SHP77 (cell line): ENCODE measurements at regions not wholly inside any gene's neighbourhood (a gene's known extent, or its start where the extent isn't known, plus 50 kb on each side); places are given as distances from the start of the nearest gene placed in this dataset.
"Not testable (repeated sequence)": the region's sequence is repeated elsewhere in the genome, so short reads cannot be mapped to it uniquely, and the experiment has no call there.

Source experiments
- DNase-seq, 2 experiments: peaks; one replicate each; lab custom pipeline; 2025; lab: John Stamatoyannopoulos, UW

DNA sequence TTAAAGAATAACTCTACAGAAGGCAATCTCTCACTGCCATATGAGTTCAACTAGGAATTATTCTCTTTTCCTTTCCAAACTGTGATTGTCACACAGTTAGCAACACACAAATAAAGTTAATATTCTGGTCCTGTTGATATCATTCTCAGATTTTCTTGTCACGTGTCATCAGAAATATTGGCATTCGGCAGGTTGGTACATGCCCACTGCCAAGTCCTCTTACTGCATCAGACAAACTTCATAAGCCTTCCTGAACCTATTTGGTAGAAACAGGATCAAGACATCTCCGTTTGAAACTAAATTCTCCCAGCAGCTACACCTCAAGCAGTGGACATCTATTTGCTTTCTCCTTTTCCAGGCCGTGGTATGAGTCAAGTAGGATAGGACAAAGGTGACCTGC is 177.9 kb upstream of the SOX2 start:
- no peak for DNase-seq

- no peak for DNase-seq
These were observed 181.1 kb upstream of the SOX2 start for GRCh38 chr3:181530584-181530983.

GRCh38 chr3:181521831-181522230 is 189.9 kb upstream of the SOX2 start:
- no peak for DNase-seq

DNA sequence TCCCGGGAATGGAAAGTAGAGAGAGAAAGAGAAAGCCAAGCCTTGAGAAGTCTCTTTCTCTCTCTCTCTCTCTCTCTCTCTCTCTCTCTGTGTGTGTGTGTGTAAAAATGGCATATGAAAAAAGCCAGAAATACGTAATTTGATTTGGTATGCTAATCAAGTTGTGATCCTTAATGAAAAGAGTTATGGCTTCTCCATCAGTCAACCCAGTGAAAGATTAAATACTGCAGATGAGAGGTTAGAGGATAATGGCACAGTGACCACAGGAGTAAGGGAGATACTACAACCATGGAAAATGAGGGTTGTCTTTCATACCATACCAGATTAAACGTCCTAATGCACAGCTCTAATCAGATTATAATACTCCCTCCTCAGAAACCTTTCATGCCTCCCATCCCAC is 193.5 kb upstream of the SOX2 start:
- no peak for DNase-seq

GRCh38 chr3:181512787-181513186 is 198.9 kb upstream of the SOX2 start:
- no peak for DNase-seq

DNA sequence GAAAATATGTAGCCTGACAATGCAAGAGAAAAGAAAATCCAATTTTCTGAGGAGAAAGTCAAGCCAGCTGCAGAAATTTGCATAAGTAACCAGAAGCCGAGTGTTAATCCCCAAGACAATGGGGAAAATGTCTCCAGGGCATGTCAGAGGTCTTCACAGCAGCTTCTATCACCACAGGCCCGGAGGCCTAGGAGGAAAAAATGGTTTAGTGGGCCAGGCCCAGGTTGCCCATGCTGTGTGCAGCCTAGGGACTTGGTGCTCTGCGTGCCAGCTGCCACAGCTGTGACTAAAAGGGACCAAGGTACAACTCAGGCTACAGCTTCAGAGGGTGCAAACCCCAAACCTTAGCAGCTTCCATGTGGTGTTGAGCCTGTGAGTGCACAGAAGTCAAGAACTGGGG is 201.2 kb upstream of the SOX2 start:
- no peak for DNase-seq

DNA sequence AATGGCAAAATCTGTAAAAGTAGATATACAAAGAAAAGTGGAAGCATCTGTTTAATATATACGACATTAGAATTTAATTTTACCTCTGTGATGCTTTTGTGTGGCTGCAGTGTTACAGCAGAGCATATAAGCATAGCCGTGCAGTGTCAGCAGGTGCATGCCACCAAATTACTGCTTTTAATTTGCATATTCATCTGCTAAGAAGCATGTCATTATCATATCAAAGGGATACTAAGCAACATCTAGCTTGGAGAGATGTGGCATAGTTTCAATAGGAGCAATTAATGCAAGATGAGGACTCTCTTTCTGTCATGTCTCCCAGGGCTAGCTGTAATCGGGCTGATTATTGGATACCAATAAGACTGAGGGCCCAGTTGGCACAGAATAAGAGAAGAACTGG is 214.4 kb upstream of the SOX2 start:
- DNase-seq: no peak

DNA sequence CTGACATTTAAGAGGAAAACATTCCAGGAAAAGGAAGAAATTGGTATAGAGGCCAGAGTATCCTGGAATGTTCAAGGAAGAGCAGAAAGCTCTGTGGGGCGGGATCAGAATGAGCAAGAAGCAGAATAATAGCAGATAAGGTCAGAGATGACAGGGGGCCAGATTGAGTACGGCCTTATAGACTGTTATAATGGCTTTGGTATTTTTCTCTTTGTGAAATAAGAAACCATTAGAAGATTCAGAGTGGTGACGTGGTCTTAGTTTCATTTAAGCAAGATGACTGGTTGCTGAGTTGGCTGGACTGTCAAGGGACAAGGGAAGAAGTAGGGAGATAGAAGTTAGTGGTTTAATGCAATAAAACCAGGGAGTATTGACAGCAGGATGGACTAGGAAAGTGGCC is 218.3 kb upstream of the SOX2 start:
- no peak for DNase-seq

DNA sequence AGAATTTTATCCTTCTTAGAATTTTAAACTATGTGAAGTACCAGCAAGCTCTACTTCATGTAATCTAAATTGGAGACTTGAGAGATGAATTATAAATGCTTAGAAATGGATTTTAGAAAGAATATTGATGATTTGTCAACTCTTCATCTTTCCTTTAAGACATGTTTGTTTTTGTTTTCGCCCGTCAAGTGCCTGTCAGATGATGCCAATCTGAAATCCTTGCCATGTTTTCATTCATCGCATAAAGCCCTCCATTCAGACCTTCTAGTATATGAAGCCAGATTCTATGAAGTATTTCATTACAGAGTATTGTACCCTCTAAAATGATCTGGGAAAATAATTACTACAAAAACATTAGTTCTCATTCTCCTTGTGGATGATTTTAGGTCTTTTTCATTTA is 223.2 kb upstream of the SOX2 start:
- DNase-seq: no peak

GRCh38 chr3:181487236-181487978 is 224.3 kb upstream of the SOX2 start:
- DNase-seq: peak; percentile 6 to 14

GRCh38 chr3:181486141-181486885 is 225.4 kb upstream of the SOX2 start:
- no peak for DNase-seq

DNA sequence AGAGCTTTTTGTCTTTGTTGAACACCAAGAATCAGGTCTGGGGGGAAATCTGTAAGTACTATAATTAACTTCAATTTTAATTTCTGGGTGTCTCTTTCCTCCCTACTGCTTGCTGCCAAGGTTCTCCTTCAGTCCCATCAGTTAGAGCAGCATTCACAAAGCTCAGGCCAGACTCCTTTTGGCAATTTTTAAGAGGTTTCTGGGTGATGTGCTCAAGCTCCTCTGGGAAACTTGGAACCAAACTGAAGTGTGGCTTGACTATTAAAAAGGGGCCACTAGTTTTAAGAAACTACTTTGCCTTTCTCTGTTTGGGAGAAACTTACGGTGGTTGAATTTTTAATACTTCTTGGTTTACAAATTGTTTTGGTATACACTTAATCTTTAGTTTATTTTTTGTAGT is 227.7 kb upstream of the SOX2 start:
- no peak for DNase-seq

DNA sequence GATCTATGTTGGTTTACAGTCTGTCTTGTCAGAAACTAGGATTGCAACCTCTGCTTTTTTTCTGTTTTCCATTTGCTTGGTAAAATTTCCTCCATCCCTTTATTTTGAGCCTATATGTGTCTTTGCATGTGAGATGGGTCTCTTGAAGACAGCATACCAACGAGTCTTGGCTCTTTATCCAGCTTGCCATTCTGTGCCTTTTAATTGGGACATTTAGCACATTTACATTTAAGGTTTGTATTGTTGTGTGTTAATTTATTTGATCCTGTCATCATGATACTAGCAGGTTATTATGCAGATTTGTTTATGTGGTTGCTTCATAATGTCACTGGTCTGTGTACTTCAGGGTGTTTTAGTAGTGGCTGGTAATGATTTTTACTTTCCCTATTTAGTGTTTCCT is 236.6 kb upstream of the SOX2 start:
- not testable (repeated sequence) for DNase-seq

DNA sequence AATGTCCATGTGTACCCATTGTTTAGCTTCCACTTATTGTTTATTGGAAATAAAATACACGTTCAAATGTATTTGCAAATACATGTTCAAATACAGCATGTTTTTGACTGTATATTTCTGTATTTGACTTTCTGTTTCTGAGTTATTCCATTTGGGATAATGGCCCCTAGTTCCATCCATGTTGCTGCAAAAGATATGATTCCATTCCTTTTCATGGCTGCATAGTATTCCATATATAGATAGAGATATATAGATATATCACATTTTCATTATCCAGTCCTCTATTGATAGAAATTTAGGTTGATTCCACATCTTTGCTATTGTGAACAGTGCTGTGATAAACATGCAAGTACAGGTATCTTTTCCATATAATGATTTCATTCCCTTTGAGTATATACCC is 241.4 kb upstream of the SOX2 start:
- no peak for DNase-seq

GRCh38 chr3:181464033-181464694 is 247.6 kb upstream of the SOX2 start:
- no peak for DNase-seq

DNA sequence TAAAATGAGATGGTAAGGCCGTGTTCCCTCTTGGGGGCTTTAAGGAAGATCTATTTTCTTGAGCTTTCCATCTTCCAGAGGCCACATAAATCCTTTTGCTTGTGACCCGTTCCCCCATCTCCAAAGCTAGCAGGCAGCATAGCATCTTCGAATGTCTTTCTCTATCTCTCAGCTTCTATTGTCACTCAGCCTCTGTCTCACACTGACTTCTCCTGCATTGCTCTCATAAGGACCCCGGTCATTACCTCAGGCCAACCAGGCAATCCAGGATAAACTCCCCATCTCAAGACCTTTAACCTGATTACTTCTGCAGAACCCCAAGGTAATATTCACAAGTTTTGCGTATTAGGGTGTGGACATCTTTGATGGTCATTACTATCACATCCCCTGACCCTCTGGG is 250.3 kb upstream of the SOX2 start:
- no peak for DNase-seq

- no peak for DNase-seq
These were observed 252.2 kb upstream of the SOX2 start for GRCh38 chr3:181459516-181459915.

DNA sequence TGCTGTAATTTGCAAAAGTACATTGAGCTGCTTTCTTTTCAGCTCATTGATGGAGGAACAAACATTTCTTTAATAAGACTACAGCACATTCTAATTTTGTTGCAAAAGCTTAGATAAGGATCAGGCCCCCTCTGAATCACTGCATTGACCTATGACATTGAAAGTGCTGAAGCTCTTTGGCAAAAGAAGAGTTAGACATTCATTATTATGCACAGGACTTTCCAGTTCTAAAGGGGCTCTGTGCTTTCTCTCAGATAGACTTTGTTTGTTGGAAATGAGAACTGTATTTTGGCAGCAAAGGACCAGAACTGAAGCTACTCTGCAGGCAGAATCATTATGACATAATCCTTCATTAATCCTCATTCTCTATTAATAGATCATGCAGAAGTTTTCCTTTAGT is 252.9 kb upstream of the SOX2 start:
- no peak for DNase-seq

DNA sequence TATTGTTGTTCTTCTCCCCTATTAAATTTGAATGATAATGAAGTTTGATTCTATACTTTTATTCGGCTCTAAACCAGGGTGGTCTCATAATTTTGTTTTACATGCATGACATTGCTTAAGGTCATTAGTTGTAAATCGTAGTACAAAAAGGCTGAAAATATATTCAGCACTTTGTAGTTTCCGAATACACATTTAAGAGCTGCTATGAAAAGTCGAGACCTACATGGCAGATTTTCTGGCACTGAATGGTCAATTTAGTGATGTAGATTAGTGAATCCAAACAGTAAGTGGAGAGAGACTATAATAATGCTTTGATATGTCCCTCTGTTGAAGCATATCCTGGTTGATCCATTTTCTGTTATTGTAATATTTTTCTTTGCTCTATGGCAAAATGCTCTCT is 254.0 kb upstream of the SOX2 start:
- DNase-seq: no peak

DNA sequence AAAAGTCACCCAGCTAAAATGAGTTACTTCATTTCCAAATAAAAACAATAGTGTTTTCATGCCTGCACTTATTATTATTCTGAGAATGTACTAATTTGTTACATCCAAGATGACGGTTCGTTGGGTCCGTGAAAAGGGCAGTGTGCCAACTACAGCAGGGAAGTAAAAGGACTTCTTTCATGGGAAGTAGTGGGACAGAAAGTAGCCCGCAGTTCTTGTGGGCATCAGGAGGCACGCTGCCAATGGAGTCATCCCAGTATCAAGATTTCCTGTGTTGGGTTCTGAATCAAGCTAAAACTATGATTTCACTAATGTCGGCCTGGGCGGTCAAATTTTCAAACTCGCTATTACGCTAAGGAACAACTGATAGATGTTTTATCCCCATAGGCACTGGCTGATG is 254.5 kb upstream of the SOX2 start:
- no peak for DNase-seq

DNA sequence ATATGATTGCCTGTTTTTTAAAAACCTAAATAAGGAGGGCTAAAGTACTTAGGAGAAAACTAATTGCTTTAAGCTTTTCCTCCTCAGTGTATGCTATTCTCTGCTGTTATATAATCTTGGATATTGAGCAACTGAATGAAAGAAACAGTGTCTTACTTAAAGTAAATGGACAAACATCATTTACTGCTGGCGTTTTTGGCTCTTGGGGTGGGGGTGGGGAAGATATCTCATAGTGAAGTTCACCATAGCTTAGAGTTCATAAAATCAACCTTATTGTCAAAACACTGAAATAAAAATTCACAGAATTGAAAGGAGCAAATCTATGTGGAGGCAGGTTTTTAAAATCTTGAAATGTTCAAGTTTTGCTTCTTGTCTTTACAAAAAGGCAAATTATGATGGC is 256.4 kb upstream of the SOX2 start:
- DNase-seq: no peak

DNA sequence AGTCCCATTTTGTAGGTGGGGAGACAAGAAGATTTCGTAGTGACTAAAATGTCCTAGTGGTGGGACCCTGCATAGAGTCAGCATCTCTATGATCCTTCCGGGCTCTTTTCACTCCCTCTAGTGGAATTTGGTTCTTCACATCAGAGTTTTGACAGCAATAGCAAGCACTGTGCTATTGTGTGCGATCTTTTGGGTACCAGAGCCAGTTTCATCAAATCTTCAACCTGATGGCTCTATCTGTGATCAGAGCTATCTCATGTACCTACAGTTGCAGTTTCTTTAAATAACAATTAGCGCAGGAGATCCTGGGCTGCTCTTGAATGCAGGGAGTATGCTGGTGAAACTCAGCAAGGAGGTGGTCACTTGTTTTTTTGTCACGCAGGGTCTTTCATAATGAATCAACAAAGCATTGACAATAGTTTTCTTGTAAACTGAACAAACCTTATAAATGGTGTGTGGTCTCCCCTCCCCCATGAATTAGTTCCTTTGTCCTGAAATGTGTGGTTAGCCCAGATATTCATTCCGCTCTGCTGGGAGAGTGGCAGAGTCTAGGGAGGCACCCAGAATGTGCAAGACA is 257.2 kb upstream of the SOX2 start:
- no peak for DNase-seq

DNA sequence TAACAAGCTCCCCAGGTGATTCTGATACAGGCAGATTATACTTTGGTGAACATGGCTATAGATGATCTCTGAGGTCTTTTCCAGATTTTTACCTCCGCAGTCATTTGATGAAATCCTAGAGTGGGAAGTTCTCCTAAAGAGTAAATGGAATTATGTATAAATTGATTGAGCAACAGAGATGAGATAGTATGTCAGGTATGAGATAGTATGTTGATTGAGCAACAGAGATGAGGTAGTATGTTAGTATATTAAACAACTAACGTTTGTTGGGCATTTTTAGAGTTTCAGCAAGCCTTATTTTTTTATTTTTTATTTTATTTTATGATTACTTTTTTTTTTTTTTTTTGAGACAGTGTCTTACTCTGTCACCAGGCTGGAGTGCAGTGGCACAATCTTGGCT is 265.0 kb upstream of the SOX2 start:
- DNase-seq: no peak
